Panc1 (cell line): ENCODE measurements at regions not wholly inside any gene's neighbourhood (a gene's known extent, or its start where the extent isn't known, plus 50 kb on each side); places are given as distances from the start of the nearest gene placed in this dataset.

Source experiments
- ATAC-seq: fragments of 200-7000 bp; cut with Tn5 transposase; 2 replicates; pipeline ENCODE4 v1.9.1; 2020; ENCODE audit warnings: mild to moderate bottlenecking, moderate library complexity
- BruUV-seq: library from RNA; stranded (reverse); fragments of 400-500 nt; replicated peaks from 2 replicates; lab custom pipeline; 2021; lab: Mats Ljungman, UMichigan
- CTCF ChIA-PET: fragments of 300-600 bp; sonication (Branson Sonifier 250); formaldehyde crosslinking; loops from one replicate; lab custom pipeline; 2022; ENCODE audit warnings: antibody characterized with exemption; lab: Charles Lee
- POLR2A ChIA-PET: fragments of 300-600 bp; sonication (Branson Sonifier 250); formaldehyde crosslinking; loops from one replicate; lab custom pipeline; 2022; ENCODE audit warnings: antibody characterized with exemption; lab: Charles Lee
- DNase-seq: peaks from one replicate; pipeline ENCODE4 v3.0.0-alpha.2; 2010; ENCODE audit warnings: low read depth, low spot score
- H3K27ac ChIP-seq: 2 replicates; pipeline ENCODE4 v1.5.1; 2011; ENCODE audit warnings: mild to moderate bottlenecking, low read length, inconsistent platforms
- H3K27me3 ChIP-seq: fragments of 200-500 bp; sonication (Bioruptor generic); 2 replicates; pipeline ENCODE4 v1.6.0; 2014; ENCODE audit warnings: low read length, inconsistent platforms; ENCODE audit not compliant: control insufficient read depth, insufficient read depth
- H3K36me3 ChIP-seq: fragments of 200-500 bp; sonication (Bioruptor generic); 2 replicates; pipeline ENCODE4 v1.5.1; 2014; ENCODE audit warnings: inconsistent platforms, mild to moderate bottlenecking, low read length, moderate library complexity; ENCODE audit not compliant: control insufficient read depth, insufficient read depth
- H3K4me1 ChIP-seq: 2 replicates; pipeline ENCODE4 v1.5.1; 2011; ENCODE audit warnings: inconsistent platforms, mild to moderate bottlenecking, low read length, moderate library complexity; ENCODE audit not compliant: control insufficient read depth, insufficient read depth
- H3K4me3 ChIP-seq, 2 experiments: 2 replicates each; pipeline ENCODE4 v1.5.1; 2011 to 2012; ENCODE audit warnings: low read depth in 2 of 2, low read length in 2 of 2, mild to moderate bottlenecking in 2 of 2, inconsistent platforms in 1 of 2, moderate library complexity in 1 of 2
- H3K9me3 ChIP-seq: fragments of 200-500 bp; sonication (Bioruptor generic); 2 replicates; pipeline ENCODE4 v1.5.1; 2014; ENCODE audit warnings: low read depth, mild to moderate bottlenecking, inconsistent platforms, low read length, moderate library complexity; ENCODE audit not compliant: control insufficient read depth, insufficient read depth
- POLR2AphosphoS5 ChIP-seq: IDR thresholded peaks from 2 replicates; pipeline ENCODE4 v1.6.1; 2012; ENCODE audit warnings: mild to moderate bottlenecking, low read depth, low read length, moderate library complexity
- REST ChIP-seq, 2 experiments: IDR thresholded peaks; 2 replicates each; pipeline ENCODE4 v1.6.1; 2011 to 2012; ENCODE audit warnings: low read depth in 2 of 2, control low read depth in 1 of 2, low read length in 1 of 2, mild to moderate bottlenecking in 1 of 2, moderate library complexity in 1 of 2; ENCODE audit not compliant: insufficient read depth in 1 of 2
- SIN3A ChIP-seq: IDR thresholded peaks from 2 replicates; pipeline ENCODE4 v1.6.1; 2012; ENCODE audit warnings: low read depth, mild to moderate bottlenecking, low read length, moderate library complexity, borderline replicate concordance; ENCODE audit not compliant: insufficient read depth
- TCF7L2 ChIP-seq: IDR thresholded peaks from 2 replicates; pipeline ENCODE4 v1.6.1; 2011; ENCODE audit warnings: mild to moderate bottlenecking, low read depth, low read length, inconsistent platforms
- in situ Hi-C: cut with HindIII; loops from 2 replicates; pipeline ENCODE4 v1.10.0; 2016; ENCODE audit warnings: low sequenced_read_pairs, low pct_unique_long_range_greater_than_20kb
- intact Hi-C: fragments of 100-400 bp; cut with micrococcal nuclease; formaldehyde crosslinking; loops from one replicate; pipeline ENCODE4 v1.10.0; 2022; ENCODE audit not compliant: unreplicated experiment
- TF ChIP-seq, protein P1 (sequence below): fragments of 450-650 bp; IDR thresholded peaks from 2 replicates; pipeline ENCODE4 v1.5.1; 2017; ENCODE audit warnings: mild to moderate bottlenecking

DNA sequence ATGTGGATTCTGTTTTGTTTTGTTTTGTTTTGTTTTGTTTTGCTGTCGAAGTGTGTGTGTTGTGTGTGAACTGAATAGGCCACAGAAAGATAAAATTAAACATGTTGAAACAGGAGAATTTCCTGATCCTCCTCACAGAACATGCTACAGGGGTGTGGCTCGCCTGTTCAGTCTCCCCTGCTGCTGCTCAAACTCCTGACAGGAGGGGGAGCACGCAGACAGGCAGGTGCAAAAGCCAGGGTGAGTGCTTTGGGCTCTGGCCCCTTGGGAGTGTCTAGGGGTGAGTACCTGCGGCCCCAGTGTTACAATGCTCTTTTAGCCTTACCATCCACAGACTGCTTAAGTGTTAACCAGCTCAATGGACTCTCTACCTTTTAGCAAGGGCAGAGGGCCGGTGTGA is 473.5 kb downstream of the MAT2B start:
- in situ Hi-C loops: no loop called here
- intact Hi-C loops: no loop called here
- Histone ChIP-seq H3K27me3 (no peaks in the 10 kb centered on the region), H3K36me3 (no peaks in the 10 kb centered on the region; the same call in 1 of the 2 replicates), H3K4me1 (no peaks in the 10 kb centered on the region), H3K9me3 (no peaks in the 10 kb centered on the region), H3K27ac (no peak overlapping the region), H3K4me3 (no peak overlapping the region)
- DNase-seq (no peak), ATAC-seq (no peak)
- POLR2A ChIA-PET: no interaction called here
- no TSS peak for BruUV-seq
- CTCF ChIA-PET: no interaction called here
- TF ChIP-seq, protein P1, sequence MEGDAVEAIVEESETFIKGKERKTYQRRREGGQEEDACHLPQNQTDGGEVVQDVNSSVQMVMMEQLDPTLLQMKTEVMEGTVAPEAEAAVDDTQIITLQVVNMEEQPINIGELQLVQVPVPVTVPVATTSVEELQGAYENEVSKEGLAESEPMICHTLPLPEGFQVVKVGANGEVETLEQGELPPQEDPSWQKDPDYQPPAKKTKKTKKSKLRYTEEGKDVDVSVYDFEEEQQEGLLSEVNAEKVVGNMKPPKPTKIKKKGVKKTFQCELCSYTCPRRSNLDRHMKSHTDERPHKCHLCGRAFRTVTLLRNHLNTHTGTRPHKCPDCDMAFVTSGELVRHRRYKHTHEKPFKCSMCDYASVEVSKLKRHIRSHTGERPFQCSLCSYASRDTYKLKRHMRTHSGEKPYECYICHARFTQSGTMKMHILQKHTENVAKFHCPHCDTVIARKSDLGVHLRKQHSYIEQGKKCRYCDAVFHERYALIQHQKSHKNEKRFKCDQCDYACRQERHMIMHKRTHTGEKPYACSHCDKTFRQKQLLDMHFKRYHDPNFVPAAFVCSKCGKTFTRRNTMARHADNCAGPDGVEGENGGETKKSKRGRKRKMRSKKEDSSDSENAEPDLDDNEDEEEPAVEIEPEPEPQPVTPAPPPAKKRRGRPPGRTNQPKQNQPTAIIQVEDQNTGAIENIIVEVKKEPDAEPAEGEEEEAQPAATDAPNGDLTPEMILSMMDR: no peak
- TF ChIP-seq POLR2AphosphoS5 (no peak), SIN3A (no peak), REST (IDR thresholded peaks at IDR 0.05; ENCODE audit: insufficient read depth in 1 of 2, low read depth in 2 of 2, low read length in 1 of 2) (no peak), TCF7L2 (no peak)

DNA sequence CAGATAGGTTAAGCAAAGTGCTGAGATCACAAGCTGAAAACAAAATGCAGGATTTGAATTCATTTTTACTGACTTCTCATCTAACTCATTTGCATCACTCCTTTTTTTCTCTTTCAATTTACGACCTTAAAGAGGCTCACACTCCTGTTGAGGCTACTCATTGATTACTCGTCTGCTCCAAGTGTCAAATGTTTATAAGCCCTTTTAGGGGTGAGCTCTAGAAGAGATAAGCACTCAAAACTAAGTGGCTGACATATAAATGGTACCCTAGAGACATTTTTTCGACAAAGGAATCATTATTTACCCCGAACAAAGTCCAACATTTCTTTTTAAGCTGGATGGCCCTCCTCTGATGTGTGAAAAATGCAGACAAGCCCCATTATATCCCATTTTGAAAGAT is 483.1 kb downstream of the MAT2B start:
- no peak for DNase-seq
- TF ChIP-seq, protein P1: no peak
- TF ChIP-seq REST (IDR thresholded peaks at IDR 0.05; ENCODE audit: insufficient read depth in 1 of 2, low read depth in 2 of 2, low read length in 1 of 2) (no peak), SIN3A (no peak), POLR2AphosphoS5 (no peak), TCF7L2 (no peak)
- ChIA-PET CTCF (no interaction called here), POLR2A (interaction anchor here (0.6 kb wide), 1 partner anchor 35 kb away, joined by 5 read pairs; no protein-coding TSS in a partner anchor)
- H3K4me1 ChIP-seq: no peaks in the 10 kb centered on the region
- no peak overlapping the region for H3K4me3 ChIP-seq
- no TSS peak for BruUV-seq
- H3K27ac ChIP-seq: no peak overlapping the region
- no peaks in the 10 kb centered on the region for H3K36me3 ChIP-seq
- in situ Hi-C loops: no loop called here
- ATAC-seq: no peak
- intact Hi-C loops: no loop called here
- no peaks in the 10 kb centered on the region for H3K27me3 ChIP-seq
- no peaks in the 10 kb centered on the region for H3K9me3 ChIP-seq
